K562 (cell line): ENCODE measurements at regions not wholly inside any gene's neighbourhood (a gene's known extent, or its start where the extent isn't known, plus 50 kb on each side); places are given as distances from the start of the nearest gene placed in this dataset.

ENCODE experiments used
- ATAC-seq: fragments of 200-7000 bp; cut with Tn5 transposase; 3 replicates; pipeline ENCODE4 v1.9.1; 2020; ENCODE audit warnings: moderate library complexity
- BruUV-seq: library from RNA; stranded (reverse); fragments of 400-500 nt; replicated peaks from 2 replicates; lab custom pipeline; 2021; lab: Mats Ljungman, UMichigan
- CTCF ChIA-PET: fragments of 300-600 bp; formaldehyde crosslinking; extraction: SDS; loops from one replicate; lab custom pipeline; 2021; ENCODE audit warnings: low intra/inter-chr PET ratio; lab: Yijun Ruan, JAX
- POLR2A ChIA-PET: fragments of 300-600, 350-650 bp; sonication (Branson Sonifier 250); formaldehyde crosslinking; extraction: SDS; loops from one replicate; lab custom pipeline; 2021; ENCODE audit warnings: antibody characterized with exemption, inconsistent platforms; lab: Yijun Ruan, JAX
- DNase-seq, 4 experiments: peaks; one replicate each; pipeline versions ENCODE4 v3.0.0 to v3.0.0-alpha.2; 2011 to 2018; ENCODE audit warnings: low spot score in 3 of 4, mixed read lengths in 3 of 4; ENCODE audit errors: extremely low read depth in 1 of 4
- FAIRE-seq: peaks from 2 replicates; lab custom pipeline; 2011; peaks lifted over from hg19 to GRCh38; lab: Jason Lieb, UNC
- H2AFZ ChIP-seq: 2 replicates; pipeline ENCODE4 v1.6.0; 2011; ENCODE audit warnings: low read depth, low read length, control low read depth, inconsistent platforms
- H3K27ac ChIP-seq: fragments of 200-600 bp; 3 replicates; pipeline ENCODE4 v1.8.0; 2011; ENCODE audit warnings: low read depth, mild to moderate bottlenecking, control low read depth, inconsistent platforms, low read length, moderate library complexity, mixed read lengths; ENCODE audit errors: extremely low read depth
- H3K27me3 ChIP-seq, 2 experiments: fragments of 300-600 bp in 1 of 2; 2 replicates in 1 of 2; 3 replicates in 1 of 2; pipeline versions ENCODE4 v1.6.0 to v1.8.0; 2011; ENCODE audit warnings: inconsistent platforms in 2 of 2, low read length in 2 of 2, mild to moderate bottlenecking in 1 of 2, mixed read lengths in 1 of 2, moderate library complexity in 1 of 2; ENCODE audit not compliant: control insufficient read depth in 2 of 2, insufficient read depth in 2 of 2
- H3K36me3 ChIP-seq: fragments of 300-600 bp; 3 replicates; pipeline ENCODE4 v1.8.0; 2011; ENCODE audit warnings: mild to moderate bottlenecking, low read length, inconsistent platforms; ENCODE audit not compliant: control insufficient read depth, insufficient read depth
- H3K4me1 ChIP-seq, 2 experiments: fragments of 200-600 bp in 1 of 2; replicated peaks in 1 of 2; 2 replicates in 1 of 2; 3 replicates in 1 of 2; pipeline versions ENCODE4 v1.5.1 to v1.8.0; 2011; ENCODE audit warnings: inconsistent platforms in 2 of 2, low read length in 2 of 2, mild to moderate bottlenecking in 1 of 2, mixed read lengths in 1 of 2, moderate library complexity in 1 of 2; ENCODE audit not compliant: control insufficient read depth in 2 of 2, insufficient read depth in 2 of 2
- H3K4me2 ChIP-seq: 2 replicates; pipeline ENCODE4 v1.6.1; 2011; ENCODE audit warnings: low read length, control low read depth, inconsistent platforms, mixed read lengths; ENCODE audit not compliant: insufficient read depth
- H3K4me3 ChIP-seq: fragments of 200-600 bp; sonication (generic), shearing (Covaris generic); 2 replicates; pipeline ENCODE4 v1.5.1; 2016; ENCODE audit warnings: control low read depth, inconsistent platforms
- H3K79me2 ChIP-seq: fragments of 200-600 bp; 3 replicates; pipeline ENCODE4 v1.8.0; 2011; ENCODE audit warnings: low read length, inconsistent platforms; ENCODE audit not compliant: control insufficient read depth, insufficient read depth
- H3K9ac ChIP-seq, 2 experiments: 2 replicates each; pipeline versions ENCODE4 v1.6.0 to v1.6.1; 2011; ENCODE audit warnings: low read depth in 2 of 2, low read length in 2 of 2, control low read depth in 1 of 2, inconsistent platforms in 1 of 2, mild to moderate bottlenecking in 1 of 2, mixed read lengths in 1 of 2; ENCODE audit not compliant: insufficient read depth in 1 of 2
- H3K9me1 ChIP-seq: one replicate; pipeline ENCODE4 v1.6.0; 2011; ENCODE audit warnings: inconsistent platforms, mild to moderate bottlenecking, low read length, moderate library complexity; ENCODE audit not compliant: control insufficient read depth, insufficient read depth
- H3K9me3 ChIP-seq: replicated peaks from 2 replicates; pipeline ENCODE4 v1.5.1; 2011; ENCODE audit warnings: low read depth, low read length, inconsistent platforms; ENCODE audit not compliant: control insufficient read depth, insufficient read depth
- H4K20me1 ChIP-seq: replicated peaks from 2 replicates; pipeline ENCODE4 v1.6.1; 2011; ENCODE audit warnings: low read length, inconsistent platforms, mixed read lengths; ENCODE audit not compliant: control insufficient read depth, insufficient read depth
- AFF1 ChIP-seq, 2 experiments: fragments of 450-650 bp; IDR thresholded peaks; 2 replicates each; pipeline ENCODE4 v1.6.1; 2018; ENCODE audit warnings: mild to moderate bottlenecking in 2 of 2, low read depth in 1 of 2; ENCODE audit not compliant: partially characterized antibody in 2 of 2
- DNMT1 ChIP-seq: fragments of 450-650 bp; IDR thresholded peaks from 2 replicates; pipeline ENCODE4 v1.6.1; 2016; ENCODE audit warnings: antibody characterized with exemption, mild to moderate bottlenecking
- EZH2 ChIP-seq: IDR thresholded peaks from 2 replicates; pipeline ENCODE4 v1.6.1; 2012; ENCODE audit warnings: low read depth, mild to moderate bottlenecking, inconsistent platforms, low read length, borderline replicate concordance
- FOSL1 ChIP-seq: fragments of 200-800 bp; sonication (Bioruptor generic); conservative IDR thresholded peaks from 2 replicates; pipeline ENCODE4 v1.6.1; 2016; ENCODE audit warnings: missing genetic modification characterization, missing compliant biosample characterization
- HDAC2 ChIP-seq: fragments of 450-650 bp; IDR thresholded peaks from 2 replicates; pipeline ENCODE4 v1.6.1; 2016; ENCODE audit warnings: mild to moderate bottlenecking
- HMGXB4 ChIP-seq: sonication (generic); formaldehyde crosslinking; IDR thresholded peaks from 2 replicates; pipeline ENCODE4 v1.8.1; 2023; ENCODE audit warnings: mild to moderate bottlenecking, missing genetic modification reagents
- MYBL2 ChIP-seq, 2 experiments: fragments of 450-650 bp in 1 of 2; sonication (generic) in 1 of 2; formaldehyde crosslinking in 1 of 2; IDR thresholded peaks; 2 replicates each; pipeline versions ENCODE4 v1.6.1 to v1.8.1; 2017 to 2022; ENCODE audit warnings: borderline replicate concordance in 1 of 2, inconsistent platforms in 1 of 2, low read depth in 1 of 2, mild to moderate bottlenecking in 1 of 2, missing genetic modification reagents in 1 of 2, moderate library complexity in 1 of 2
- NBN ChIP-seq: fragments of 450-650 bp; IDR thresholded peaks from 2 replicates; pipeline ENCODE4 v1.6.1; 2016; ENCODE audit warnings: low read depth, mild to moderate bottlenecking
- NR2C1 ChIP-seq, 2 experiments: fragments of 450-650 bp; IDR thresholded peaks; 2 replicates each; pipeline ENCODE4 v1.6.1; 2017; ENCODE audit warnings: mild to moderate bottlenecking in 2 of 2, antibody characterized with exemption in 1 of 2, inconsistent platforms in 1 of 2, missing compliant biosample characterization in 1 of 2, missing genetic modification characterization in 1 of 2
- RBM22 ChIP-seq: fragments of 200-400 bp; formaldehyde crosslinking; IDR thresholded peaks from 2 replicates; pipeline ENCODE4 v1.6.1; 2018; ENCODE audit warnings: low read length, low read depth; ENCODE audit not compliant: poor library complexity, severe bottlenecking
- SFPQ ChIP-seq: fragments of 200-400 bp; formaldehyde crosslinking; IDR thresholded peaks from 2 replicates; pipeline ENCODE4 v1.6.1; 2017; ENCODE audit warnings: mild to moderate bottlenecking, low read depth, low read length, moderate library complexity
- ZNF274 ChIP-seq: IDR thresholded peaks from 2 replicates; pipeline ENCODE4 v1.6.1; 2011; ENCODE audit warnings: low read depth, mild to moderate bottlenecking, low read length, moderate library complexity, borderline replicate concordance
- ZNF3 ChIP-seq: fragments of 250-450 bp; sonication (Bioruptor Pico); IDR thresholded peaks from 2 replicates; pipeline ENCODE4 v1.5.0; 2021; ENCODE audit warnings: mild to moderate bottlenecking, moderate library complexity
- ZNF785 ChIP-seq: fragments of 250-450 bp; sonication (Bioruptor Pico); IDR thresholded peaks from 2 replicates; pipeline ENCODE4 v1.4.0; 2020; ENCODE audit warnings: mild to moderate bottlenecking
- in situ Hi-C: fragments of 300-500 bp; cut with MboI; formaldehyde crosslinking; loops from 4 replicates; pipeline ENCODE4 v1.15.0; 2018; ENCODE audit warnings: inconsistent platforms, mixed read lengths
- intact Hi-C: fragments of 100-400 bp; cut with micrococcal nuclease; formaldehyde crosslinking; loops from 2 replicates; pipeline ENCODE4 v1.14.2; 2022

GRCh38 chr2:146837857-146838256, 1007.0 kb upstream of the ACVR2A start (continued):
- TF ChIP-seq HMGXB4 (CRISPR knock-in tag) (no peak), DNMT1 (no peak), FOSL1 (tag) (no peak), EZH2 (no peak)

GRCh38 chr2:146826388-146826787, 1018.4 kb upstream of the ACVR2A start:
- BruUV-seq, result no TSS peak
- Histone ChIP-seq H3K9me1 (no peaks in the 10 kb centered on the region), H3K79me2 (no peaks in the 10 kb centered on the region), H3K9me3 (no peaks in the 10 kb centered on the region), H3K4me1 (no peaks in the 10 kb centered on the region), H3K27ac (no peak overlapping the region), H2AFZ (no peak overlapping the region), H3K4me3 (no peak overlapping the region), H3K9ac (no peak overlapping the region), H4K20me1 (no peaks in the 10 kb centered on the region), H3K36me3 (no peaks in the 10 kb centered on the region), H3K27me3 (no peaks in the 10 kb centered on the region), H3K4me2 (no peak overlapping the region)
- in situ Hi-C loops, result no loop called here
- CTCF ChIA-PET, result no interaction called here
- FAIRE-seq (no peak), ATAC-seq (no peak), DNase-seq (no peak)
- POLR2A ChIA-PET, result no interaction called here
- intact Hi-C loops, result no loop called here
- TF ChIP-seq ZNF785 (CRISPR knock-in tag), result no peak
- TF ChIP-seq ZNF274, result no peak
- no peak for TF ChIP-seq RBM22
- TF ChIP-seq ZNF3 (CRISPR knock-in tag), result no peak
- no peak for TF ChIP-seq HDAC2
- TF ChIP-seq NR2C1 (IDR thresholded peaks at IDR 0.05), result no peak
- TF ChIP-seq NR2C1 (tag; IDR thresholded peaks at IDR 0.05), result no peak
- no peak for TF ChIP-seq AFF1 (IDR thresholded peaks at IDR 0.05; ENCODE audit: low read depth in 1 of 2, partially characterized antibody in 2 of 2)
- TF ChIP-seq MYBL2 (IDR thresholded peaks at IDR 0.05; ENCODE audit: low read depth), result no peak
- no peak for TF ChIP-seq MYBL2 (CRISPR knock-in tag; IDR thresholded peaks at IDR 0.05; ENCODE audit: borderline replicate concordance)
- TF ChIP-seq SFPQ, result no peak
- no peak for TF ChIP-seq NBN
